ENCODE measurements at regions not wholly inside any gene's neighbourhood (a gene's known extent, or its start where the extent isn't known, plus 50 kb on each side); places are given as distances from the start of the nearest gene placed in this dataset.

DNA sequence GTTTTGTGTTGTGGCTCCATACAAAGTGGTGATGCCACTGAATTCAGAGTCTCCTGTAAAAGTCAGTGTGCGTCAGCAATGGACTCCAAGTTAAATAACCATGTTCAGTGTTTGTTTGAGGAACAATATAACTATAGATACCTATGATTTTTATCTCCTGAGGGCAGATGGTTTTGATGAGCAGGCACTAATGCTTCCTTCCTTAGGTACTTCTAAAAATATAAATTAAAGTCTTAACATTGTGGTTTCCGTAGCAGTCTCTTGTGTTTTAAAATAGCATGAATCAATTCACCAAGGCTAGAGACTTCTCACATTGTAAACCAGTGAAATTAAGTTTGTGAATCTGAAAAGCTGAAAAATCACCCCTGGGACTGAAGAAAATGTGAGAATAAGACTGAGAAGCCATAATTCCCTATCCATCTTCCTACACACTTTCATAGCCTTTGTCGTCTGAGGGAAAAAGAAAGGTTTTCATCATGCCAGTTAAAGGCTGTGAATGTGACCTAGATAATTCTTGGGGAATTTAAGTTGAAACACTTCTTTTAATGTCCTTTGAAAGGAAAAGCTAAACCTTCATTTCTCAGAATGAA, 1502.9 kb downstream of the CDH11 start:
- TF ChIP-seq, protein P1, sequence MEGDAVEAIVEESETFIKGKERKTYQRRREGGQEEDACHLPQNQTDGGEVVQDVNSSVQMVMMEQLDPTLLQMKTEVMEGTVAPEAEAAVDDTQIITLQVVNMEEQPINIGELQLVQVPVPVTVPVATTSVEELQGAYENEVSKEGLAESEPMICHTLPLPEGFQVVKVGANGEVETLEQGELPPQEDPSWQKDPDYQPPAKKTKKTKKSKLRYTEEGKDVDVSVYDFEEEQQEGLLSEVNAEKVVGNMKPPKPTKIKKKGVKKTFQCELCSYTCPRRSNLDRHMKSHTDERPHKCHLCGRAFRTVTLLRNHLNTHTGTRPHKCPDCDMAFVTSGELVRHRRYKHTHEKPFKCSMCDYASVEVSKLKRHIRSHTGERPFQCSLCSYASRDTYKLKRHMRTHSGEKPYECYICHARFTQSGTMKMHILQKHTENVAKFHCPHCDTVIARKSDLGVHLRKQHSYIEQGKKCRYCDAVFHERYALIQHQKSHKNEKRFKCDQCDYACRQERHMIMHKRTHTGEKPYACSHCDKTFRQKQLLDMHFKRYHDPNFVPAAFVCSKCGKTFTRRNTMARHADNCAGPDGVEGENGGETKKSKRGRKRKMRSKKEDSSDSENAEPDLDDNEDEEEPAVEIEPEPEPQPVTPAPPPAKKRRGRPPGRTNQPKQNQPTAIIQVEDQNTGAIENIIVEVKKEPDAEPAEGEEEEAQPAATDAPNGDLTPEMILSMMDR (IDR thresholded peaks at IDR 0.05; ENCODE audit: low read depth, low read length, missing control alignments), result no peak
- no peak for DNase-seq (ENCODE audit: low read depth)
- no peak overlapping the region for H3K4me3 ChIP-seq (ENCODE audit: low read depth, low read length)

DNA sequence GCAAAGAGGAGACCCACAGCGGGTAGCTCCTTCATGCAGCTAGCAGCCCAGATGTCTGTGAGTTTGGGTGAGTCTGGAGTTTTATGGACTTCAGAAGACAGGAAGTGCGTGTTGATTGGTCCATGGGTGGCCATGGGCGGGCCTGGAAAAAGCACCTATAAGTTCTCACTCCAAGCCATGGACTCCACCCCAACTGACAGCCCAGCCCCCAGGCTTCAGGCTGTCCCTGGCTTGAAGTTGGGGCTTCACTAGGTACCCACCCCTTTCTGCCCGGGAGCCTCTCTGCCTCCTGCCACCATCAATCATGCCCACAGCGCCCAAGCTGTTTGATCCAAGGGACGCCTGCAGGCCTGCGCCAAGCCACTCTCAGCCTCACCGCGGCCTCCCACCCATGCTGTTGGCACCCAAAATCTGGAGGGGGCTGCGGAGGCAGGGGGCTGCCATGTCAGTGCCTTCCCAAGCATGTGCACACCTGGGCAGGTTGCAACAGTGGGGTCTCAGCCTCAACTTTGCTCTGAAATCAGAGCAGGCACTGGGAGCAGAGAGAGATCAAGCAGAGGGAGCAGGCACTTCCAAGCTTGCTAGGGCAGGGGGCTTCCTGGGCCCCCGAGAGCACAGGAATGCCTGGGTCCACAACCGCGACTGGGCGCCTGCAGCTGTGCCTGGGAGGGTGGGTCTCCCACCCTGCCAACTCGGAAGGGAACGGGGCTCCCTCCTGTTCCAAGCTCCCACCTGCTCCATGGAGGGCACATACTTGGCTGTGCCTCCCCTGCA, 1503.7 kb downstream of the CDH11 start:
- DNase-seq (ENCODE audit: low read depth), result no peak
- H3K4me3 ChIP-seq (ENCODE audit: low read depth, low read length), result no peak overlapping the region
- TF ChIP-seq, protein P1 (IDR thresholded peaks at IDR 0.05; ENCODE audit: low read depth, low read length, missing control alignments), result no peak

DNA sequence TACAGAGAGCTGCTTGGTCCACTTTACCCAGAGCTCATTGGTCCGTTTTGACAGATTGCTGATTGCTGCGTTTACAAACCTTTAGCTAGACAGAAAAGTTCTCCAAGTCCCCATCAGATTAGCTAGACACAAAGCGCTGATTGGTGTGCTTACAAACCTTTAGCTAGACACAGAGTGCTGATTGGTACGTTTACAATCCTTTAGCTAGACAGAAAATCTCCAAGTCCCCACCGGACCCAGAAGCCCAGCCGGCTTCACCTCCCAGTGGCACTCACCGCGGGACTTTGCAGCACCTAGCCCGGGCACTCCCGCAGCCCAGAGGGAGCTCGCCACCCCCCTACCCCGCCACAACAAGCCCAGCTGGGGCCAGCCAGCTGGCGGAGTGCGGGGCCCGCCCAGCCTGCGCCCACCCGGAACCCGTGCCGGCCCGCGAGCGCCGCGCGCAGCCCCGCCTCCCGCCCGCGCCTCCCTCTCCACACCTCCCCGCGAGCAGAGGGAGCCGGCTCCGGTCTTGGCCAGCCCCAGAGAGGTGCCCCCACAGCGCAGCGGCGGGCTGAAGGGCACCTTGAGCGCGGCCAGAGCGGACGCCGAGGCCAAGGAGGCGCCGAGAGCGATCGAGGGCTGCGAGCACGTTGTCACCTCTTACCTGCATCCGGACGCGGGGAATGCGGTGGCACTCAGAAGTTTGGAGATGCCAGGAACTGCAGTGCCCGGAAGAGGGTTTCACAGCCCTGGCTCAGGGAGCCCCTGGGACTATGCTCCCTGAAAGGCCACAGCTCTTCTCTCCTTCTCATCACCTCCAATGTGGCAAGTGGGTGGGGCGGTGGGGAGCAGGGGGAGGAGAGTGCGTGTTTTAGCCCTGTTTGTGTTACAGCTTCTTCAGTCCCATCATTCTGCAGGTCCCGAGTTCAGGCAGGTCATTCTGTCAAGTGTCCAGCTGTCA, 1504.5 kb downstream of the CDH11 start:
- H3K4me3 ChIP-seq (ENCODE audit: low read depth, low read length), result no peak overlapping the region
- TF ChIP-seq, protein P1 (IDR thresholded peaks at IDR 0.05; ENCODE audit: low read depth, low read length, missing control alignments), result no peak
- DNase-seq (ENCODE audit: low read depth), result no peak

DNA sequence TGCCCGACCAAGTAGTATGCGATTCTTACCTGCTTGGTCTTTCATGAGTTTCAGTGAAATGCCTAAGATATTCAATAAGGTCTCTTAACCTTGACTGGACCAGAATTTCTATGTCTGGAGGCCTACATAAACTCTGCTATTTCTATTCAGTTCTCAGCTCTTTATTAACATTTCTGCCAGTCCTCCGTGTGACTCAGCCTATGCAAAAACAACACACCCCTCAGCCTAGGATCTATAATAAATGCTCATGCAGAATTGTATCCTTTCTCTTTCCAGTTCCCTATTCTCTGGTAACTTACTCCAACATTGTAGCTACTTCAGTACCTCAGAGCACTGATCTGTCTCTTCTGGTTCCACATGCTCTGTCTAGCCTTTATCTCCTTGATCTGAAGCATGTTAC, 1507.4 kb downstream of the CDH11 start:
- TF ChIP-seq, protein P1 (IDR thresholded peaks at IDR 0.05; ENCODE audit: low read depth, low read length, missing control alignments), result no peak
- H3K4me3 ChIP-seq (ENCODE audit: low read depth, low read length), result no peak overlapping the region
- DNase-seq (ENCODE audit: low read depth), result no peak

DNA sequence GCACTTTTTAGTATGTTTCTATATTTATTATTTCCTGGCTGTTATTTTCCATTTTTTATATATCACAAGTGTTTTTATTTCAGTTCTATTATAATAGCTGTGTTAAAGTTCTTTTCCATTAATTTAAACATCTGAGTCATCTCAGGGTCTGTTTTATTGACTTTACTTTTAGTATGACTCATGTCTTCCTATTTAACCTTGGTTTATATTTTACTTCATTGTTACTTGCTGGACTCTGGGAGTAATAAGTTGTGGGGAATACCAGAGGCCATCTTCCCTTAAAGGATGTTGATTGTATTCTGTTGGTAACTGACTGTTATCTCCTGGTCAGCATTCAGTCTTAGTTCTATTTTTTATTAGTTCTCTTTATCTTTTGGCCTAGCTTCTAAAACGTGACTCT, 1508.2 kb downstream of the CDH11 start:
- DNase-seq (ENCODE audit: low read depth), result no peak
- TF ChIP-seq, protein P1 (IDR thresholded peaks at IDR 0.05; ENCODE audit: low read depth, low read length, missing control alignments), result no peak
- H3K4me3 ChIP-seq (ENCODE audit: low read depth, low read length), result no peak overlapping the region

DNA sequence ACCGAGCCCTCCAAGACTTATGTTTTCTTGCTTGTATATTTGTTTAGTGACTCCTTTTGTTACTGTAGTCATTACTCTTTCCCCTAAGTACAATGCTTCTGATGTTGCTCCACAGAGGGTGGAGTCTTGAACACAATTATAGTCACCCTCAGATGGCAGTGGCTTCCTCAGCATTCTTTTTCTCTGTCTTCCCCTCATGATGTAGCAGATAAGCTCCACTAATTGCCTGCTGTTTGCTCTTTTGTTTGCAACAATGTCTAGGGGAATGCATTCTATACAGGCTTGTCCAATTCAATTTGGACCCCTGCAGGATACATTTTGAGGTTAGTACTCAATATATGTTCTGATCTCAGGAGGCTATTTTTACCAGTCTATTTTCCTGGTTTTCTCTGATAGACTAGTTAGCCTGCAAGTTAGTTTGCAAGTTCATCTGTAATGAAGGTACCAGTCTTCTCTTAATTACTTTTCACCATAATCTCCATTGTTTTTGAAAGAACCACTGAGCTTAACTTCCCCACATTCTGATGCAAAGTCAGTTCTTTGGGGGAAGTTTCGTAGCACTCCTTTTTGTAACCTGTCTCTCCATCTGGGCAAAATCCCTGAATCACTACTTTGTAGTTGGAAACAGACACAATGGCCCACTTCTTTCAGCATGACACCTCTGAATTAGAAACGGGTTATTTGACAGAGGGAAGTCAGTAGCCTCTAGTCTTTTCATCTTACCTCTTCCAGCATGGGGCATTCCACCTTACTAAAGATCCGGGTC, 1509.2 kb downstream of the CDH11 start:
- H3K4me3 ChIP-seq (ENCODE audit: low read depth, low read length), result no peak overlapping the region
- DNase-seq (ENCODE audit: low read depth), result no peak
- TF ChIP-seq, protein P1 (IDR thresholded peaks at IDR 0.05; ENCODE audit: low read depth, low read length, missing control alignments), result no peak

Measured in GM12864 (cell line).